ENCODE measurements at regions not wholly inside any gene's neighbourhood (a gene's known extent, or its start where the extent isn't known, plus 50 kb on each side); places are given as distances from the start of the nearest gene placed in this dataset.

- TF ChIP-seq, protein P1, sequence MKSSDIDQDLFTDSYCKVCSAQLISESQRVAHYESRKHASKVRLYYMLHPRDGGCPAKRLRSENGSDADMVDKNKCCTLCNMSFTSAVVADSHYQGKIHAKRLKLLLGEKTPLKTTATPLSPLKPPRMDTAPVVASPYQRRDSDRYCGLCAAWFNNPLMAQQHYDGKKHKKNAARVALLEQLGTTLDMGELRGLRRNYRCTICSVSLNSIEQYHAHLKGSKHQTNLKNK (CRISPR knock-in tag; IDR thresholded peaks at IDR 0.05), result no peak
Measured at GRCh38 chr7:53420550-53420949, 385.1 kb downstream of the POM121L12 start (continued).

DNA sequence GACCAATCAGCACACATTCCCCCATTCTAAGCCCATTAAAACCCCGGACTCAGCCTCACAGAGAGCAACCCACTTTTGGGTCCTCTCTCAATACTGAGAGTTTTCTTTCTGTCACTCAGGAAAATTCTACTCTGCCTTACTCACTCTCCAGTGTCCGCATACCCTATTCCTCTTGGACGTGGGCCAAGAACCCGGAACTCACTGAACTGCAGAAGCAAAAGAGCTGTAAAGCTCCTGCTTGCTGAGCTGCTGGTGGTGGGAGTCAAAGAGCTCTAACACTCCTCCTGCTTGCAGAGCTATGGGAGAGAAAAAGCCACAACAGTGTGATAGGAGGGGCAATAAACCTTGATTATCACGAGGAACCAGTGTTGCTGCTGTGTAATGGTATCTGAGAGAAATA is 386.9 kb downstream of the POM121L12 start:
- TF ChIP-seq, protein P2, sequence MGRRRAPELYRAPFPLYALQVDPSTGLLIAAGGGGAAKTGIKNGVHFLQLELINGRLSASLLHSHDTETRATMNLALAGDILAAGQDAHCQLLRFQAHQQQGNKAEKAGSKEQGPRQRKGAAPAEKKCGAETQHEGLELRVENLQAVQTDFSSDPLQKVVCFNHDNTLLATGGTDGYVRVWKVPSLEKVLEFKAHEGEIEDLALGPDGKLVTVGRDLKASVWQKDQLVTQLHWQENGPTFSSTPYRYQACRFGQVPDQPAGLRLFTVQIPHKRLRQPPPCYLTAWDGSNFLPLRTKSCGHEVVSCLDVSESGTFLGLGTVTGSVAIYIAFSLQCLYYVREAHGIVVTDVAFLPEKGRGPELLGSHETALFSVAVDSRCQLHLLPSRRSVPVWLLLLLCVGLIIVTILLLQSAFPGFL (CRISPR knock-in tag; IDR thresholded peaks at IDR 0.05; ENCODE audit: borderline replicate concordance), result no peak
- no peak for TF ChIP-seq ZNF317 (CRISPR knock-in tag; IDR thresholded peaks at IDR 0.05; ENCODE audit: borderline replicate concordance, low read depth)
- TF ChIP-seq, protein P3, sequence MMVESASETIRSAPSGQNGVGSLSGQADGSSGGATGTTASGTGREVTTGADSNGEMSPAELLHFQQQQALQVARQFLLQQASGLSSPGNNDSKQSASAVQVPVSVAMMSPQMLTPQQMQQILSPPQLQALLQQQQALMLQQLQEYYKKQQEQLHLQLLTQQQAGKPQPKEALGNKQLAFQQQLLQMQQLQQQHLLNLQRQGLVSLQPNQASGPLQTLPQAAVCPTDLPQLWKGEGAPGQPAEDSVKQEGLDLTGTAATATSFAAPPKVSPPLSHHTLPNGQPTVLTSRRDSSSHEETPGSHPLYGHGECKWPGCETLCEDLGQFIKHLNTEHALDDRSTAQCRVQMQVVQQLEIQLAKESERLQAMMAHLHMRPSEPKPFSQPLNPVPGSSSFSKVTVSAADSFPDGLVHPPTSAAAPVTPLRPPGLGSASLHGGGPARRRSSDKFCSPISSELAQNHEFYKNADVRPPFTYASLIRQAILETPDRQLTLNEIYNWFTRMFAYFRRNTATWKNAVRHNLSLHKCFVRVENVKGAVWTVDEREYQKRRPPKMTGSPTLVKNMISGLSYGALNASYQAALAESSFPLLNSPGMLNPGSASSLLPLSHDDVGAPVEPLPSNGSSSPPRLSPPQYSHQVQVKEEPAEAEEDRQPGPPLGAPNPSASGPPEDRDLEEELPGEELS (CRISPR knock-in tag; IDR thresholded peaks at IDR 0.05), result no peak
- TF ChIP-seq, protein P4, sequence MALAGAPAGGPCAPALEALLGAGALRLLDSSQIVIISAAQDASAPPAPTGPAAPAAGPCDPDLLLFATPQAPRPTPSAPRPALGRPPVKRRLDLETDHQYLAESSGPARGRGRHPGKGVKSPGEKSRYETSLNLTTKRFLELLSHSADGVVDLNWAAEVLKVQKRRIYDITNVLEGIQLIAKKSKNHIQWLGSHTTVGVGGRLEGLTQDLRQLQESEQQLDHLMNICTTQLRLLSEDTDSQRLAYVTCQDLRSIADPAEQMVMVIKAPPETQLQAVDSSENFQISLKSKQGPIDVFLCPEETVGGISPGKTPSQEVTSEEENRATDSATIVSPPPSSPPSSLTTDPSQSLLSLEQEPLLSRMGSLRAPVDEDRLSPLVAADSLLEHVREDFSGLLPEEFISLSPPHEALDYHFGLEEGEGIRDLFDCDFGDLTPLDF (CRISPR knock-in tag; IDR thresholded peaks at IDR 0.05), result no peak
- no peak for TF ChIP-seq IRF2 (CRISPR knock-in tag; IDR thresholded peaks at IDR 0.05; ENCODE audit: borderline replicate concordance, low read depth)
- TF ChIP-seq NR1H2 (CRISPR knock-in tag; IDR thresholded peaks at IDR 0.05), result no peak
- no peak for TF ChIP-seq HMGXB4 (CRISPR knock-in tag; IDR thresholded peaks at IDR 0.05)
- TF ChIP-seq OVOL2 (CRISPR knock-in tag; IDR thresholded peaks at IDR 0.05; ENCODE audit: borderline replicate concordance), result no peak
- TF ChIP-seq FOXP1 (CRISPR knock-in tag; IDR thresholded peaks at IDR 0.05; ENCODE audit: borderline replicate concordance), result no peak
- no peak for TF ChIP-seq RELA (CRISPR knock-in tag; IDR thresholded peaks at IDR 0.05; ENCODE audit: borderline replicate concordance)
- no peak for TF ChIP-seq MXD4 (CRISPR knock-in tag; IDR thresholded peaks at IDR 0.05; ENCODE audit: borderline replicate concordance)
- TF ChIP-seq, protein P5, sequence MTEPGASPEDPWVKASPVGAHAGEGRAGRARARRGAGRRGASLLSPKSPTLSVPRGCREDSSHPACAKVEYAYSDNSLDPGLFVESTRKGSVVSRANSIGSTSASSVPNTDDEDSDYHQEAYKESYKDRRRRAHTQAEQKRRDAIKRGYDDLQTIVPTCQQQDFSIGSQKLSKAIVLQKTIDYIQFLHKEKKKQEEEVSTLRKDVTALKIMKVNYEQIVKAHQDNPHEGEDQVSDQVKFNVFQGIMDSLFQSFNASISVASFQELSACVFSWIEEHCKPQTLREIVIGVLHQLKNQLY (CRISPR knock-in tag; IDR thresholded peaks at IDR 0.05), result no peak
- no peak for TF ChIP-seq ZNF121 (CRISPR knock-in tag; IDR thresholded peaks at IDR 0.05)
- no peak for TF ChIP-seq SMAD4 (CRISPR knock-in tag; IDR thresholded peaks at IDR 0.05)
- TF ChIP-seq ZNF423 (CRISPR knock-in tag; IDR thresholded peaks at IDR 0.05), result no peak
- TF ChIP-seq, protein P6, sequence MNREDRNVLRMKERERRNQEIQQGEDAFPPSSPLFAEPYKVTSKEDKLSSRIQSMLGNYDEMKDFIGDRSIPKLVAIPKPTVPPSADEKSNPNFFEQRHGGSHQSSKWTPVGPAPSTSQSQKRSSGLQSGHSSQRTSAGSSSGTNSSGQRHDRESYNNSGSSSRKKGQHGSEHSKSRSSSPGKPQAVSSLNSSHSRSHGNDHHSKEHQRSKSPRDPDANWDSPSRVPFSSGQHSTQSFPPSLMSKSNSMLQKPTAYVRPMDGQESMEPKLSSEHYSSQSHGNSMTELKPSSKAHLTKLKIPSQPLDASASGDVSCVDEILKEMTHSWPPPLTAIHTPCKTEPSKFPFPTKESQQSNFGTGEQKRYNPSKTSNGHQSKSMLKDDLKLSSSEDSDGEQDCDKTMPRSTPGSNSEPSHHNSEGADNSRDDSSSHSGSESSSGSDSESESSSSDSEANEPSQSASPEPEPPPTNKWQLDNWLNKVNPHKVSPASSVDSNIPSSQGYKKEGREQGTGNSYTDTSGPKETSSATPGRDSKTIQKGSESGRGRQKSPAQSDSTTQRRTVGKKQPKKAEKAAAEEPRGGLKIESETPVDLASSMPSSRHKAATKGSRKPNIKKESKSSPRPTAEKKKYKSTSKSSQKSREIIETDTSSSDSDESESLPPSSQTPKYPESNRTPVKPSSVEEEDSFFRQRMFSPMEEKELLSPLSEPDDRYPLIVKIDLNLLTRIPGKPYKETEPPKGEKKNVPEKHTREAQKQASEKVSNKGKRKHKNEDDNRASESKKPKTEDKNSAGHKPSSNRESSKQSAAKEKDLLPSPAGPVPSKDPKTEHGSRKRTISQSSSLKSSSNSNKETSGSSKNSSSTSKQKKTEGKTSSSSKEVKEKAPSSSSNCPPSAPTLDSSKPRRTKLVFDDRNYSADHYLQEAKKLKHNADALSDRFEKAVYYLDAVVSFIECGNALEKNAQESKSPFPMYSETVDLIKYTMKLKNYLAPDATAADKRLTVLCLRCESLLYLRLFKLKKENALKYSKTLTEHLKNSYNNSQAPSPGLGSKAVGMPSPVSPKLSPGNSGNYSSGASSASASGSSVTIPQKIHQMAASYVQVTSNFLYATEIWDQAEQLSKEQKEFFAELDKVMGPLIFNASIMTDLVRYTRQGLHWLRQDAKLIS (CRISPR knock-in tag; IDR thresholded peaks at IDR 0.05; ENCODE audit: borderline replicate concordance), result no peak
- no peak for TF ChIP-seq ZSCAN18 (CRISPR knock-in tag; IDR thresholded peaks at IDR 0.05)
- TF ChIP-seq SP1 (CRISPR knock-in tag; conservative IDR thresholded peaks at IDR 0.05), result no peak
- TF ChIP-seq ZBTB21 (CRISPR knock-in tag; IDR thresholded peaks at IDR 0.05; ENCODE audit: borderline replicate concordance), result no peak
- TF ChIP-seq, protein P7, sequence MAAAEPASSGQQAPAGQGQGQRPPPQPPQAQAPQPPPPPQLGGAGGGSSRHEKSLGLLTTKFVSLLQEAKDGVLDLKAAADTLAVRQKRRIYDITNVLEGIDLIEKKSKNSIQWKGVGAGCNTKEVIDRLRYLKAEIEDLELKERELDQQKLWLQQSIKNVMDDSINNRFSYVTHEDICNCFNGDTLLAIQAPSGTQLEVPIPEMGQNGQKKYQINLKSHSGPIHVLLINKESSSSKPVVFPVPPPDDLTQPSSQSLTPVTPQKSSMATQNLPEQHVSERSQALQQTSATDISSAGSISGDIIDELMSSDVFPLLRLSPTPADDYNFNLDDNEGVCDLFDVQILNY (CRISPR knock-in tag; IDR thresholded peaks at IDR 0.05), result no peak
- Mint-ChIP-seq H3K36me3 (peaks cover 8% of the 10 kb centered on the region; the same call in 1 of the 2 replicates), H3K27me3 (ENCODE audit: low read depth) (no peaks in the 10 kb centered on the region), H3K4me1 (peaks cover 8% of the 10 kb centered on the region), H3K4me3 (no peak overlapping the region), H3K9me3 (peaks cover 27% of the 10 kb centered on the region), H3K27ac (no peak overlapping the region)
- CTCF ChIA-PET, result no interaction called here
- DNase-seq (ENCODE audit: low spot score), result no peak
- no peak for ATAC-seq
- POLR2A ChIA-PET, result no interaction called here

Measured in WTC11 (cell line).